ENCODE measurements at regions not wholly inside any gene's neighbourhood (a gene's known extent, or its start where the extent isn't known, plus 50 kb on each side); places are given as distances from the start of the nearest gene placed in this dataset.

- no peak for TF ChIP-seq ZBTB10 (CRISPR knock-in tag; IDR thresholded peaks at IDR 0.05; ENCODE audit: borderline replicate concordance)
- no peak for TF ChIP-seq HDAC1 (CRISPR knock-in tag; IDR thresholded peaks at IDR 0.05)
- TF ChIP-seq RNF219 (CRISPR knock-in tag; IDR thresholded peaks at IDR 0.05): no peak
- no peak for TF ChIP-seq ZNF660 (CRISPR knock-in tag; IDR thresholded peaks at IDR 0.05; ENCODE audit: borderline replicate concordance, low read depth)
These were observed 189.9 kb downstream of the DEPDC1B start (continued) for GRCh38 chr5:60510049-60510448.

GRCh38 chr5:60509519-60509918 is 190.4 kb downstream of the DEPDC1B start:
- Histone ChIP-seq H3K36me3 (replicated peaks in 1 of 2; ENCODE audit: control insufficient read depth in 1 of 2, insufficient read depth in 2 of 2, low read length in 2 of 2) (no peaks in the 10 kb centered on the region; a peak in 1 of 5 replicates), H3K4me2 (ENCODE audit: low read depth, low read length) (no peak overlapping the region), H3K27ac (ENCODE audit: extremely low read length, insufficient read depth, low read length) (no peak overlapping the region), H3K27me3 (ENCODE audit: control insufficient read depth in 1 of 2, insufficient read depth in 2 of 2, low read length in 2 of 2) (no peaks in the 10 kb centered on the region), H4K20me1 (ENCODE audit: insufficient read depth, low read length) (no peaks in the 10 kb centered on the region), H3K9ac (ENCODE audit: insufficient read depth, low read depth, low read length) (no peak overlapping the region), H3K4me1 (ENCODE audit: insufficient read depth, low read length) (peaks cover 9% of the 10 kb centered on the region), H3K79me2 (ENCODE audit: insufficient read depth, low read length) (no peaks in the 10 kb centered on the region), H3K4me3 (replicated peaks in 1 of 3; ENCODE audit: insufficient read depth in 1 of 3, low read depth in 2 of 3, low read length in 3 of 3) (no peak overlapping the region), H2AFZ (ENCODE audit: low read length) (no peak overlapping the region), H3K9me3 (ENCODE audit: low read length) (no peaks in the 10 kb centered on the region)
- no TSS peak for BruUV-seq (replicated peaks)
- intact Hi-C loops (cut with micrococcal nuclease; ENCODE audit: unreplicated experiment) (no loop called here), in situ Hi-C loops (cut with HindIII; ENCODE audit: extremely low pct_ligation_motif_present, low pct_unique_long_range_greater_than_20kb) (no loop called here)
- WGBS (ENCODE audit: low lambda C conversion rate): 82% methylated on average over 2 of the region's 2 CpGs
- ChIA-PET CTCF (ENCODE audit: low intra/inter-chr PET ratio, low total read pairs) (no interaction called here), POLR2A (no interaction called here)
- DNase-seq (ENCODE audit: low spot score) (no peak), FAIRE-seq (no peak), ATAC-seq (no peak)
- TF ChIP-seq ARID2 (CRISPR knock-in tag; IDR thresholded peaks at IDR 0.05; ENCODE audit: borderline replicate concordance) (no peak), PREB (CRISPR knock-in tag; IDR thresholded peaks at IDR 0.05) (no peak), ZMAT3 (CRISPR knock-in tag; conservative IDR thresholded peaks at IDR 0.05) (no peak), TBL1XR1 (IDR thresholded peaks at IDR 0.05; ENCODE audit: borderline replicate concordance, low read length, partially characterized antibody) (no peak), USF2 (IDR thresholded peaks at IDR 0.05; ENCODE audit: low read depth, low read length) (no peak), USF2 (CRISPR knock-in tag; IDR thresholded peaks at IDR 0.05; ENCODE audit: borderline replicate concordance) (no peak), AFF4 (CRISPR knock-in tag; IDR thresholded peaks at IDR 0.05) (no peak)
